SK-N-MC (cell line): ENCODE measurements at regions not wholly inside any gene's neighbourhood (a gene's known extent, or its start where the extent isn't known, plus 50 kb on each side); places are given as distances from the start of the nearest gene placed in this dataset.

Experiments
- EZH2 ChIP-seq: fragments of 200-600 bp; sonication (generic); IDR thresholded peaks from one replicate; pipeline ENCODE4 v1.6.1; 2017; ENCODE audit warnings: antibody characterized with exemption
- POLR2AphosphoS5 ChIP-seq: IDR thresholded peaks from 2 replicates; pipeline ENCODE4 v1.6.1; 2012; ENCODE audit warnings: mild to moderate bottlenecking, low read depth, low read length, borderline replicate concordance

DNA sequence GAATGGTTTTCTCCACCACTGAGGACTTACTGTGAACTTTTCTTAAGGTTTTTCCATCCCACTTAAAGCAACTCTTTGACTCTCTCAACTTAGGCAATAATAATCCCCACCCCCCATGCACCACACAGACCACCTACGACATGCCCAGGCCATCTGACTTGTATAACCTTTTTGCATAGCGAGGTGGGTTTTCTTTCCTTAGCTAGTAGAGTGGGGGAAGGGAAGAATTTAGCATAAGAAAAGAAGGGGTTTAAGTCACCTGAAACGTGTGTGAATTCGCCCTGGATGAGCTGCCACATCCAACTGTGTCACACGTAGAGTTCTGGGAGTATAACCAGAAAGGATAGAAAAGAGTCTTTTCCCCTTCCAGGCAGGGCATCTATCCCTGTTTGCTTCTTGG lies 262.7 kb downstream of the YTHDC2 start:
- no peak for TF ChIP-seq EZH2
- no peak for TF ChIP-seq POLR2AphosphoS5
